GM18867 (cell line): ENCODE measurements at regions not wholly inside any gene's neighbourhood (a gene's known extent, or its start where the extent isn't known, plus 50 kb on each side); places are given as distances from the start of the nearest gene placed in this dataset.
A peak's percentile ranks its signal among the peaks of the same experiment; 100 is the strongest.

Experiments used
- ATAC-seq: cut with Tn5 transposase; IDR thresholded peaks from one replicate; pipeline ENCODE4 v1.9.1; 2021; ENCODE audit warnings: mild to moderate bottlenecking, moderate library complexity; ENCODE audit not compliant: unreplicated experiment

- no peak for ATAC-seq
Measured at GRCh38 chr3:59161048-59161447, 111.2 kb upstream of the CFAP20DC start.

GRCh38 chr3:59160133-59160746 is 110.4 kb upstream of the CFAP20DC start:
- ATAC-seq: no peak

- no peak for ATAC-seq
Measured at GRCh38 chr3:59153648-59154047, 103.8 kb upstream of the CFAP20DC start.

GRCh38 chr3:59152943-59153342 is 103.1 kb upstream of the CFAP20DC start:
- ATAC-seq: no peak

- ATAC-seq: no peak
Measured at GRCh38 chr3:59150039-59150438, 100.2 kb upstream of the CFAP20DC start.

GRCh38 chr3:59149166-59149565 is 99.3 kb upstream of the CFAP20DC start:
- ATAC-seq: no peak

GRCh38 chr3:59143447-59143846 is 93.6 kb upstream of the CFAP20DC start:
- ATAC-seq: no peak

GRCh38 chr3:59142556-59142955 is 92.7 kb upstream of the CFAP20DC start:
- no peak for ATAC-seq

- ATAC-seq: no peak
Measured at GRCh38 chr3:59138966-59139365, 89.1 kb upstream of the CFAP20DC start.

GRCh38 chr3:59137415-59137814 is 87.6 kb upstream of the CFAP20DC start:
- ATAC-seq: no peak

GRCh38 chr3:59136081-59136480 is 86.3 kb upstream of the CFAP20DC start:
- ATAC-seq: no peak

GRCh38 chr3:59135096-59135495 is 85.3 kb upstream of the CFAP20DC start:
- ATAC-seq: no peak

- no peak for ATAC-seq
Measured at GRCh38 chr3:59133311-59133710, 83.5 kb upstream of the CFAP20DC start.

GRCh38 chr3:59131016-59131766 is 81.4 kb upstream of the CFAP20DC start:
- no peak for ATAC-seq

- ATAC-seq: no peak
Measured at GRCh38 chr3:59128685-59129084, 78.9 kb upstream of the CFAP20DC start.

GRCh38 chr3:59127071-59127470 is 77.2 kb upstream of the CFAP20DC start:
- no peak for ATAC-seq

GRCh38 chr3:59126446-59126845 is 76.6 kb upstream of the CFAP20DC start:
- no peak for ATAC-seq

GRCh38 chr3:59121346-59122144 is 71.7 kb upstream of the CFAP20DC start:
- no peak for ATAC-seq

- ATAC-seq: no peak
Measured at GRCh38 chr3:59118928-59119327, 69.1 kb upstream of the CFAP20DC start.

- no peak for ATAC-seq
Measured at GRCh38 chr3:59117396-59117795, 67.6 kb upstream of the CFAP20DC start.

GRCh38 chr3:59116233-59116537 is 66.4 kb upstream of the CFAP20DC start:
- peak; percentile 46 for ATAC-seq
